GM04503 (cell line): ENCODE measurements at regions not wholly inside any gene's neighbourhood (a gene's known extent, or its start where the extent isn't known, plus 50 kb on each side); places are given as distances from the start of the nearest gene placed in this dataset.
A peak's percentile ranks its signal among the peaks of the same experiment; 100 is the strongest.

Experiments
- DNase-seq: peaks from one replicate; pipeline ENCODE4 v3.0.0-alpha.2; 2012; ENCODE audit warnings: low read depth

DNA sequence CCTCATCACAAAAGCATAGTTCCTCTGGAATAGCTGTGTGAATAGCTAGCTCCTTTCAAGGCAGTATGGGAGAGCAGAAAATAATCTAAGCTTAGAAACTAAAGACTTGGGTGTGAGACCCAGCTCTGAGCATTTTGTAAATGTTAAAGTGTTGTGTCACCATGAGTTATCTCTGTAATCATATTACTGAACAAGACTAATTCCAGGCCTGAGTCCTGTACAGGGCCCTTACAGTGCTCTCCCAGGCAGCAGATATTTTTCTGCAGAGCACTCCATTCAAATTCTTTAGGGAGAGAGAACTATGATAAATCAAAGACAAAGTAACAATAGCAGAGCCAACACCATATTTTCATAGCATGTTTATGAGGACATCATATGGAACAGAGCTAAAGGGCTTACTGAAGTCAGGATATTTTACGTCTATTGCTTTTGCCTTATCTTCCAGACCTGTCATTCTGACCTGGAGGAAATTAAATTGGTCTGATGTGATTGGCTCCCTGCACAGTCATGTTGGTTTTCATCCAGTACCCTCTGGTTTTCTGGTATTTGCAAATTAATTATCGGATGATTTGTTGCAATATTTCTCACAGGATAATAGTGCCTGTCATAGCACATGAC lies 172.6 kb upstream of the PPP2R3A start:
- DNase-seq: no peak

GRCh38 chr3:135800071-135800549 lies 165.4 kb upstream of the PPP2R3A start:
- DNase-seq: no peak

GRCh38 chr3:135801018-135801417 lies 164.5 kb upstream of the PPP2R3A start:
- no peak for DNase-seq

DNA sequence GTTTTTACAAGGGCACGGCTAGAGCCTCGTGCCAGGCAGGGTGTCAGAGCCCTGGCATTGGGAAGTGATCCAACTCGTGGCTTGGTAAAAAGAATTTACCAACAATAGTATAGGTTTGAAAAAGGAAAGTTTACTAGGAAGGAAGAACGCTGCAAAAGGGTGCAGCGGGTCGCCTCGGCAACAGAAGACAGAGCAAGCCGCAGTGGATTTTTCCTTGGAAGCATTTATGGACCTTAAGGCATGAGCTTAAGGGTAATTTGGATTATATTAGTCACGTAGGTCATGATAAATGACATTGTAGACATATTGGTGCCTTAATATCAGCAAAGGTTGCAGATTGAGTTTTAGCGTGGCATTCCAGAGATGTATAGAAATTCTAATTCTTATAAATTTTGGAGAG lies 163.4 kb upstream of the PPP2R3A start:
- no peak for DNase-seq

- no peak for DNase-seq
Measured at GRCh38 chr3:135803028-135803692, 162.4 kb upstream of the PPP2R3A start.

DNA sequence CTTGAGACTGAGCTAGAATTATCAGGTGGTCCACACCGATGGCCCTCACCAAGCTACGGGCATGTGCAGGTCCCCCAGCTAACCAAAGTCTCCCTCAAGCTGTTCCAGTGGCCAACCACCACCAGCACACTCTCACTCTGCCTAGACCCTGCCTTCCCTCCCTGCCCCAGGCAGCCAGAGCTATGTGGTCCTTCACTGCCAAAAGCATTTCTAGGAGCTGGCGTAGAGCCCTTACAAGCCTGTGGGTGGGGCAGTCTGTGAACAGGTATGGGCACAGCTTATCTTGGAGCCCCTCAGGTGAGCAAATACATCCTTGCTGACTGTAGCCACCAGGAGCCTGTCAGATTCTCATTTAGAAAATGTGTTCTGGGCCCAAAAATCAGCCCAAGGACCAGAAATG lies 159.8 kb upstream of the PPP2R3A start:
- DNase-seq: no peak

- DNase-seq: no peak
Measured at GRCh38 chr3:135806317-135806716, 159.2 kb upstream of the PPP2R3A start.

- no peak for DNase-seq
Measured at GRCh38 chr3:135807879-135808278, 157.6 kb upstream of the PPP2R3A start.

GRCh38 chr3:135809021-135809634 lies 156.4 kb upstream of the PPP2R3A start:
- no peak for DNase-seq

- no peak for DNase-seq
Measured at GRCh38 chr3:135811651-135812050, 153.9 kb upstream of the PPP2R3A start.

DNA sequence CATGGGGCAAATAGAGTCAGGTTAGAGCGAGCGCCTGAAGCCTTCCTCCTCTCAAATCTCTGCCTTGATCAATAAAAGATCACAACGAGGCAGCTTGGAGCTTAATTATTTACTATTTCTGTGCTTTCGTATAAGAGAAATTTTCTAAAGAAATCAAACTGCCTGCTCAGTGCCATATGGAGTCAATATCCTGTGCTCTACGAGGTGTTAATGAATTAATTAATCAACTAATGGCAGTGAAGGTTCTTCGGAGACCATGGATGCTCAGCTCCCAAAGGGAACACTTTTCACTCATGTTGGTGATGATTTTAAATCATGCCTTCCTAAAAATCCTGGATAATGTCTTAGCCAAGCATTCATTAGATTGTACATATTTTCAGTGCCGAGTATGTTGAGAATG lies 153.5 kb upstream of the PPP2R3A start:
- no peak for DNase-seq

DNA sequence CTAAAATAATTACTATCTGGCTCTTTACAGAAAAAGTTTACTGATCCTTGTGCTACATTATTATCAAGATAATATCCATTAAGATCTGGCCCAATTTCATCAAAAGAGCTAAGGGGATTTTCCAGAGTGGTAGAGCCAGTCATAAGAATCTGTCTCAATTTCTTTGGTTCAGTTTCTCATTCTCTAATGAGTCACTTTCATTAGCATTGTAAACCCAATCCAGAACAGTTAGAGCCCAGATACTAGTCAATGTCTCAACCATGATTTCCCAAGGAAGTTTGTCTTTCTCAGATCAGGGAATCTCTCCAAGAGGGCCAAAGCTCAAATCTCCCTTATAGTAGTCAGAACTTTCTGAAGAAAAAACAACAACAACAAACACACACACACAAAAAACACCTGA lies 131.1 kb upstream of the PPP2R3A start:
- DNase-seq: no peak

DNA sequence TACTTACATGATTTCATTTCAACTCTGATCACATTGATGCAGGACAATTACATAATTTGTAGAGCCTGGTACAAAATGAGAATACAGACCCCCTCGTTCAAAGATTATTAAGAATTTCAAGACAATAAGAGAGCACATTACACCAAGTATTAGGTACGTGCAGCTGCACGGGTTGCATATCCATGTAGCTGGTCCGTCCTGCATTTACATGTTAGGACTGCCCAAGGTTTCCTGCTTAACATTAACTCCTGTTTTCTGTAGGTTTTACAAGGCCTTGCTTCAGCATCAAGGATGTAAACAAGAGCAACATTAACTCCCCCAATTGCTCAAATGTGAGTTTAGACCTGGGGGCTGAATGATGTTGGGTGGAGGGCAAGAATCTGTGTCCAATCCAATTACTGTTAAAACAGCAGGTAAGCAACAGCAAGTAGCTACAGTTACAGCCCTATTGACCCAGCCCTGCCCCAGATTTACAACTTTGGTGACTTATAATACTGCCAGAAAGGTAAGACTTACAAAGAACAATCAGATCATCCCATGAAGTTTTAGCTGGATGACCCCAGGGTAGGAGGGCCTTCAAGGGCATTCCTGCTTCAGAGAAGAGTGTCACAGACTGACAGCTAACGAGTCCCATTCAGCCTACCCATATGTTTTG lies 127.4 kb upstream of the PPP2R3A start:
- no peak for DNase-seq

DNA sequence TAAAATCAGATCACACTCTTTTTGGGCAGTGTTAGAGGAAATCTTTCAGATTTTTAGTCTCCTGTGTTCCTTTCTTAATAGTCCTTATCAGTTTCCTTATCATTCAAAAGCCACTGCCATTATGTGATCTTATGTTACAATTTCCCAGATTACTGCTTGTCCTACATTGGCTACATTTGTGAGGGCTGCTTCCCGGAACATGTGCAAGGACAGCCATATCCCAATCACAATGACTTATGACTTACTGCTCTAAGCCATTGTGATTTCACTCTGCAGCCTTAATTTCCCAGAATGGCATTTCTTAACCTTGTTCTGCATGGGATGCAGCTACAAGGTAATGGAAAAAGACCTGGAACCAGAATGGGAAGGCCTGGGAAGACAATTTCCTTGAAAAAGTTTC lies 125.1 kb upstream of the PPP2R3A start:
- no peak for DNase-seq

DNA sequence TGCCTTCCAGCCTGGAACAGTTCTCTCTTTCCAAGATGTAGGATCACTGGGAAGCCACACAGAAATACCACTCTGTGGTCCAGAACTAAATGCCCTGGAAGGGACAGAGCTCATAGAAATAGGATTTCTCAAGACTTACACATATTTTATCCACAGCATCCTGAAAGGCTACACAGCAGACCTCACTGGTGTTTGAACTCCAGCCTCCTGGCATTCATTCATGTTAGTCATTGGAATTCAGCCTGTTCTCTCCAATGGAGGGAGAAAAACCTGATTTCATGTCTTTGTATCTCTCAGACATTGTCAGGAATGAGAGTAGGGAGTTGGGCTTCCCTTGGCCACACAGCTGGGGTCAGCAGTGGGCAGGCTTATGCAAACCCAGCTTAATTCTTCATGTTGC lies 121.1 kb upstream of the PPP2R3A start:
- DNase-seq: peak; percentile 35

- no peak for DNase-seq
Measured at GRCh38 chr3:135848051-135848450, 117.5 kb upstream of the PPP2R3A start.

- DNase-seq: no peak
Measured at GRCh38 chr3:135849827-135850226, 115.7 kb upstream of the PPP2R3A start.

GRCh38 chr3:135851201-135852081 lies 114.1 kb upstream of the PPP2R3A start:
- DNase-seq: no peak

DNA sequence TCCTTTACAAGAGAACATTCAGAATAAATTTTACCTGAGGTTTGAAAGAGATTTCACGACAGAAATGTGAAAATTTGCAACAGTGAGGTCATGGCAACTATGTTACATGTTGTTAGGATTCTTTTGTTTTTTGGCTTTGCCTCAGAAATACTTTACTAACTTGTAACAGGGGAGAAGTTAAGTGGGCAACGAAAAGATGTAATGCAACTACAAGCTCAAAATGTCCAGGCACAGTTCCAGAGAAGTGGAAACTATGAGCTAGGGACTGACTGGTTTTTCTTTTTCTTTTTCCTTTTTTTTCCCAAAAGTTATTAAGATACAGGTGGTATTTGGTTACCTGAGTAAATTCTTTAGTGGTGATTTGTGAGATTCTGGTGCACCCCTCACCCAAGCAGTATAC lies 111.5 kb upstream of the PPP2R3A start:
- peak; percentile 47 for DNase-seq

DNA sequence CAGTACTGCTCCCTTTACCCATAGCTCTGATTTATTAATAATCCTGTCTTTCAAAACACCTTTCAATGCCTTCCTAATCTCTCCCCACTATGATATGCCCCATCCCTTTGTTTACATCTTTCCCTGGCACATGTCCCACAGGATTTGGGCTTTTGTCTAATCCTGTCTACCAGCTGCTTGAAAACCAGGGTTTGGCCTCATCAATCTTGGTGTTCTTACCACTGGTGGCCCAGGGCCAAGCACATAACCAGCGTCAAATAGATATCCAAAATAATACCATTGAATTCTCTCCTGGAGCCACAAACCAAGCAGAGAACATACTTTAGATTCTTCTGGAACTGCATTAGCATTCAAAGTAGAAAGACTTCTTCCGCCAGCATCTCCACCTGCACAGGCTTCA lies 104.8 kb upstream of the PPP2R3A start:
- DNase-seq: no peak

- peak; percentile 42 for DNase-seq
Measured at GRCh38 chr3:135862361-135862760, 103.2 kb upstream of the PPP2R3A start.

GRCh38 chr3:135864060-135864459 lies 101.5 kb upstream of the PPP2R3A start:
- no peak for DNase-seq
